HEK293 (cell line): ENCODE measurements at regions not wholly inside any gene's neighbourhood (a gene's known extent, or its start where the extent isn't known, plus 50 kb on each side); places are given as distances from the start of the nearest gene placed in this dataset.

Experiments
- CTCF ChIA-PET: fragments of 350-600 bp; formaldehyde crosslinking; extraction: SDS; loops from one replicate; lab custom pipeline; 2021; ENCODE audit warnings: antibody characterized with exemption; lab: Yijun Ruan, JAX
- POLR2A ChIA-PET: fragments of 300-600 bp; formaldehyde crosslinking; extraction: SDS; loops from one replicate; lab custom pipeline; 2020; ENCODE audit warnings: antibody characterized with exemption, inconsistent platforms; lab: Yijun Ruan, JAX
- H3K27ac ChIP-seq: fragments of 200-500 bp; sonication (Bioruptor generic); 2 replicates; pipeline ENCODE4 v1.5.1; 2014; ENCODE audit warnings: low read depth, low read length, control low read depth, inconsistent platforms; ENCODE audit errors: extremely low read depth
- H3K36me3 ChIP-seq, 2 experiments: fragments of 200-500 bp in 1 of 2; sonication (Bioruptor generic) in 1 of 2; 1 replicate in 1 of 2; 2 replicates in 1 of 2; pipeline ENCODE4 v1.5.1; 2014 to 2017; ENCODE audit warnings: inconsistent platforms in 2 of 2, low read length in 2 of 2; ENCODE audit not compliant: control insufficient read depth in 2 of 2, insufficient read depth in 1 of 2
- H3K4me1 ChIP-seq: fragments of 200-500 bp; sonication (Bioruptor generic); 2 replicates; pipeline ENCODE4 v1.5.1; 2014; ENCODE audit warnings: mild to moderate bottlenecking, low read length, inconsistent platforms; ENCODE audit not compliant: control insufficient read depth, insufficient read depth
- H3K4me3 ChIP-seq: 2 replicates; pipeline ENCODE4 v1.5.1; 2011; ENCODE audit warnings: low read depth, mild to moderate bottlenecking, control low read depth, low read length, moderate library complexity
- H3K9me3 ChIP-seq: fragments of 200-500 bp; sonication (Bioruptor generic); 2 replicates; pipeline ENCODE4 v1.5.1; 2014; ENCODE audit warnings: low read depth, low read length, inconsistent platforms; ENCODE audit not compliant: control insufficient read depth, insufficient read depth
- BCL11A ChIP-seq: fragments of 450-650 bp; formaldehyde crosslinking; IDR thresholded peaks from 2 replicates; pipeline ENCODE4 v1.5.1; 2016; ENCODE audit warnings: low read depth, missing biosample characterization, missing genetic modification characterization
- HOXD13 ChIP-seq: sonication (generic); formaldehyde crosslinking; IDR thresholded peaks from 2 replicates; pipeline ENCODE4 v1.8.0; 2022; ENCODE audit warnings: missing genetic modification reagents, borderline replicate concordance
- KLF1 ChIP-seq: fragments of 450-650 bp; formaldehyde crosslinking; IDR thresholded peaks from 2 replicates; pipeline ENCODE4 v1.5.1; 2016; ENCODE audit warnings: missing biosample characterization, missing genetic modification characterization
- KLF7 ChIP-seq: fragments of 450-650 bp; formaldehyde crosslinking; IDR thresholded peaks from 2 replicates; pipeline ENCODE4 v1.5.1; 2016; ENCODE audit warnings: missing biosample characterization, missing genetic modification characterization, borderline replicate concordance
- MZF1 ChIP-seq: fragments of 450-650 bp; formaldehyde crosslinking; IDR thresholded peaks from 2 replicates; pipeline ENCODE4 v1.5.1; 2017; ENCODE audit warnings: missing biosample characterization, missing genetic modification characterization, borderline replicate concordance
- REST ChIP-seq: fragments of 450-650 bp; formaldehyde crosslinking; IDR thresholded peaks from 2 replicates; pipeline ENCODE4 v1.5.1; 2016; ENCODE audit warnings: missing biosample characterization, missing genetic modification characterization
- ZBTB17 ChIP-seq: fragments of 450-650 bp; formaldehyde crosslinking; IDR thresholded peaks from 2 replicates; pipeline ENCODE4 v1.5.1; 2016; ENCODE audit warnings: missing biosample characterization, missing genetic modification characterization
- ZNF133 ChIP-seq: fragments of 450-650 bp; formaldehyde crosslinking; IDR thresholded peaks from 2 replicates; pipeline ENCODE4 v1.5.1; 2016; ENCODE audit warnings: missing biosample characterization, missing genetic modification characterization
- ZNF391 ChIP-seq: fragments of 450-650 bp; formaldehyde crosslinking; IDR thresholded peaks from 2 replicates; pipeline ENCODE4 v1.5.1; 2016; ENCODE audit warnings: low read depth, missing biosample characterization, missing genetic modification characterization, borderline replicate concordance
- ZNF629 ChIP-seq: fragments of 450-650 bp; formaldehyde crosslinking; IDR thresholded peaks from 2 replicates; pipeline ENCODE4 v1.5.1; 2017; ENCODE audit warnings: missing biosample characterization, missing genetic modification characterization
- ZNF704 ChIP-seq: fragments of 450-650 bp; formaldehyde crosslinking; IDR thresholded peaks from 2 replicates; pipeline ENCODE4 v1.5.1; 2016; ENCODE audit warnings: missing biosample characterization, missing genetic modification characterization
- ZNF830 ChIP-seq: fragments of 450-650 bp; IDR thresholded peaks from 2 replicates; pipeline ENCODE4 v1.5.0; 2018; ENCODE audit warnings: missing biosample characterization, missing genetic modification characterization, low read depth, mild to moderate bottlenecking, moderate library complexity
- TF ChIP-seq, protein P1 (sequence below): fragments of 450-650 bp; formaldehyde crosslinking; IDR thresholded peaks from 2 replicates; pipeline ENCODE4 v1.5.1; 2016; ENCODE audit warnings: missing biosample characterization, missing genetic modification characterization
- TF ChIP-seq, protein P2 (sequence below): fragments of 450-650 bp; formaldehyde crosslinking; IDR thresholded peaks from 2 replicates; pipeline ENCODE4 v1.5.1; 2016; ENCODE audit warnings: missing biosample characterization, missing genetic modification characterization
- TF ChIP-seq, protein P3 (sequence below): fragments of 450-650 bp; formaldehyde crosslinking; IDR thresholded peaks from 2 replicates; pipeline ENCODE4 v1.5.1; 2016; ENCODE audit warnings: missing biosample characterization, missing genetic modification characterization, borderline replicate concordance

GRCh38 chr16:60073376-60073775 lies 1339.3 kb upstream of the GOT2 start (continued):
- no peak for TF ChIP-seq ZNF391 (tag by site-specific recombination)
- TF ChIP-seq KLF1 (tag by site-specific recombination): no peak
- no peak for TF ChIP-seq ZNF133
- TF ChIP-seq, protein P1, sequence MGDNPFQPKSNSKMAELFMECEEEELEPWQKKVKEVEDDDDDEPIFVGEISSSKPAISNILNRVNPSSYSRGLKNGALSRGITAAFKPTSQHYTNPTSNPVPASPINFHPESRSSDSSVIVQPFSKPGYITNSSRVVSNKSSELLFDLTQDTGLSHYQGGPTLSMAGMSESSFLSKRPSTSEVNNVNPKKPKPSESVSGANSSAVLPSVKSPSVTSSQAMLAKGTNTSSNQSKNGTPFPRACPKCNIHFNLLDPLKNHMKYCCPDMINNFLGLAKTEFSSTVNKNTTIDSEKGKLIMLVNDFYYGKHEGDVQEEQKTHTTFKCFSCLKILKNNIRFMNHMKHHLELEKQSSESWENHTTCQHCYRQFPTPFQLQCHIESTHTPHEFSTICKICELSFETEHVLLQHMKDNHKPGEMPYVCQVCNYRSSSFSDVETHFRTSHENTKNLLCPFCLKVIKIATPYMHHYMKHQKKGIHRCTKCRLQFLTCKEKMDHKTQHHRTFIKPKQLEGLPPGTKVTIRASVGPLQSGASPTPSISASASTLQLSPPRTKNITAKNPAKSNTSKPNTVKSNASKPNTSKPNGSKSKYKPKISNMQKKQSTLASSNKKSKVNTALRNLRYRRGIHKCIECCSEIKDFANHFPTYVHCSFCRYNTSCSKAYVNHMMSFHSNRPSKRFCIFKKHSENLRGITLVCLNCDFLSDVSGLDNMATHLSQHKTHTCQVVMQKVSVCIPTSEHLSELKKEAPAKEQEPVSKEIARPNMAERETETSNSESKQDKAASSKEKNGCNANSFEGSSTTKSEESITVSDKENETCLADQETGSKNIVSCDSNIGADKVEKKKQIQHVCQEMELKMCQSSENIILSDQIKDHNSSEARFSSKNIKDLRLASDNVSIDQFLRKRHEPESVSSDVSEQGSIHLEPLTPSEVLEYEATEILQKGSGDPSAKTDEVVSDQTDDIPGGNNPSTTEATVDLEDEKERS (tag by site-specific recombination): no peak

DNA sequence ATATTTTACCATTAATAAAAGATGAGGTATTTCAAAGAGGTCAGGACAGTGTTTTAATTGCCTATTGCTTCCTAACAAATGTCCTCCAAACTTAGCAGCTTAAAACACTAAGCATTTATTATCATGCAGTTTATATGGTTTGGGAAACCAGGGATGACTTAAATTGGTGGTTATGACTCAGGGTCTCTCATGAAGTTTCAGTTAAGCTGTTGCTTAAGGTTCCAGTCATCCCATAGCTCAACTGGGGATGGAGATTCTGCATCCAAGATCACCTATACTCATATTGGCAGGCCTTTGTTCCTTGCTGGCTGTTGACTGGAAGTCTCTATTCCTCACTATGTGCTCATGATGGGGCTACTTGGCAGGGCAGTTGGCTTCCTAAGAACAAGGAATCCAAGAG lies 1329.9 kb upstream of the GOT2 start:
- no peak for TF ChIP-seq ZNF830 (tag by site-specific recombination)
- TF ChIP-seq, protein P2, sequence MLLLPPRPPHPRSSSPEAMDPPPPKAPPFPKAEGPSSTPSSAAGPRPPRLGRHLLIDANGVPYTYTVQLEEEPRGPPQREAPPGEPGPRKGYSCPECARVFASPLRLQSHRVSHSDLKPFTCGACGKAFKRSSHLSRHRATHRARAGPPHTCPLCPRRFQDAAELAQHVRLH (tag by site-specific recombination): no peak
- no peak for TF ChIP-seq ZBTB17 (tag by site-specific recombination)
- TF ChIP-seq KLF7: no peak
- no peak for TF ChIP-seq MZF1
- TF ChIP-seq BCL11A (tag by site-specific recombination): no peak
- TF ChIP-seq ZNF704 (tag by site-specific recombination): no peak
- no peak for TF ChIP-seq ZNF629
- no peak for TF ChIP-seq REST (tag by site-specific recombination)
- TF ChIP-seq, protein P3, sequence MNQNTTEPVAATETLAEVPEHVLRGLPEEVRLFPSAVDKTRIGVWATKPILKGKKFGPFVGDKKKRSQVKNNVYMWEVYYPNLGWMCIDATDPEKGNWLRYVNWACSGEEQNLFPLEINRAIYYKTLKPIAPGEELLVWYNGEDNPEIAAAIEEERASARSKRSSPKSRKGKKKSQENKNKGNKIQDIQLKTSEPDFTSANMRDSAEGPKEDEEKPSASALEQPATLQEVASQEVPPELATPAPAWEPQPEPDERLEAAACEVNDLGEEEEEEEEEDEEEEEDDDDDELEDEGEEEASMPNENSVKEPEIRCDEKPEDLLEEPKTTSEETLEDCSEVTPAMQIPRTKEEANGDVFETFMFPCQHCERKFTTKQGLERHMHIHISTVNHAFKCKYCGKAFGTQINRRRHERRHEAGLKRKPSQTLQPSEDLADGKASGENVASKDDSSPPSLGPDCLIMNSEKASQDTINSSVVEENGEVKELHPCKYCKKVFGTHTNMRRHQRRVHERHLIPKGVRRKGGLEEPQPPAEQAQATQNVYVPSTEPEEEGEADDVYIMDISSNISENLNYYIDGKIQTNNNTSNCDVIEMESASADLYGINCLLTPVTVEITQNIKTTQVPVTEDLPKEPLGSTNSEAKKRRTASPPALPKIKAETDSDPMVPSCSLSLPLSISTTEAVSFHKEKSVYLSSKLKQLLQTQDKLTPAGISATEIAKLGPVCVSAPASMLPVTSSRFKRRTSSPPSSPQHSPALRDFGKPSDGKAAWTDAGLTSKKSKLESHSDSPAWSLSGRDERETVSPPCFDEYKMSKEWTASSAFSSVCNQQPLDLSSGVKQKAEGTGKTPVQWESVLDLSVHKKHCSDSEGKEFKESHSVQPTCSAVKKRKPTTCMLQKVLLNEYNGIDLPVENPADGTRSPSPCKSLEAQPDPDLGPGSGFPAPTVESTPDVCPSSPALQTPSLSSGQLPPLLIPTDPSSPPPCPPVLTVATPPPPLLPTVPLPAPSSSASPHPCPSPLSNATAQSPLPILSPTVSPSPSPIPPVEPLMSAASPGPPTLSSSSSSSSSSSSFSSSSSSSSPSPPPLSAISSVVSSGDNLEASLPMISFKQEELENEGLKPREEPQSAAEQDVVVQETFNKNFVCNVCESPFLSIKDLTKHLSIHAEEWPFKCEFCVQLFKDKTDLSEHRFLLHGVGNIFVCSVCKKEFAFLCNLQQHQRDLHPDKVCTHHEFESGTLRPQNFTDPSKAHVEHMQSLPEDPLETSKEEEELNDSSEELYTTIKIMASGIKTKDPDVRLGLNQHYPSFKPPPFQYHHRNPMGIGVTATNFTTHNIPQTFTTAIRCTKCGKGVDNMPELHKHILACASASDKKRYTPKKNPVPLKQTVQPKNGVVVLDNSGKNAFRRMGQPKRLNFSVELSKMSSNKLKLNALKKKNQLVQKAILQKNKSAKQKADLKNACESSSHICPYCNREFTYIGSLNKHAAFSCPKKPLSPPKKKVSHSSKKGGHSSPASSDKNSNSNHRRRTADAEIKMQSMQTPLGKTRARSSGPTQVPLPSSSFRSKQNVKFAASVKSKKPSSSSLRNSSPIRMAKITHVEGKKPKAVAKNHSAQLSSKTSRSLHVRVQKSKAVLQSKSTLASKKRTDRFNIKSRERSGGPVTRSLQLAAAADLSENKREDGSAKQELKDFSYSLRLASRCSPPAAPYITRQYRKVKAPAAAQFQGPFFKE (tag by site-specific recombination): no peak
- TF ChIP-seq HOXD13 (CRISPR knock-in tag): no peak
- ChIA-PET POLR2A (no interaction called here), CTCF (no interaction called here)
- no peak overlapping the region for H3K4me3 ChIP-seq
- H3K4me1 ChIP-seq: no peaks in the 10 kb centered on the region
- H3K36me3 ChIP-seq: no peaks in the 10 kb centered on the region
- no peaks in the 10 kb centered on the region for H3K9me3 ChIP-seq
- no peak overlapping the region for H3K27ac ChIP-seq
